B cell (primary cell): ENCODE measurements at regions not wholly inside any gene's neighbourhood (a gene's known extent, or its start where the extent isn't known, plus 50 kb on each side); places are given as distances from the start of the nearest gene placed in this dataset.

Experiments
- ATAC-seq: fragments of 200-7000 bp; cut with Tn5 transposase; one replicate; pipeline ENCODE4 v1.10.0; 2021; ENCODE audit warnings: low read depth, mild to moderate bottlenecking, moderate number of reproducible peaks, moderate library complexity
- CTCF ChIA-PET: fragments of 350-600 bp; sonication (Branson Sonifier 250); formaldehyde crosslinking; loops from one replicate; lab custom pipeline; 2021; ENCODE audit warnings: antibody characterized with exemption, inconsistent platforms; lab: Charles Lee
- POLR2A ChIA-PET: fragments of 350-600 bp; sonication (Branson Sonifier 250); formaldehyde crosslinking; loops from one replicate; lab custom pipeline; 2021; ENCODE audit warnings: antibody characterized with exemption; lab: Charles Lee
- DNase-seq: peaks from one replicate; pipeline ENCODE4 v3.0.0; 2013
- H2AFZ ChIP-seq: 2 replicates; pipeline ENCODE4 v1.6.1; 2012; ENCODE audit warnings: mild to moderate bottlenecking, low read depth, low read length; ENCODE audit not compliant: insufficient read depth, poor library complexity, severe bottlenecking
- H3K27ac ChIP-seq, 2 donors: 1 replicate in 1 of 2; 2 replicates in 1 of 2; pipeline ENCODE4 v1.5.1; 2012 to 2013; ENCODE audit warnings: low read length in 2 of 2, mild to moderate bottlenecking in 2 of 2, moderate library complexity in 1 of 2
- H3K27me3 ChIP-seq, 4 experiments: fragments of 200-600 bp in 1 of 4; sonication (generic) in 1 of 4; replicated peaks in 1 of 4; 1 replicate in 2 of 4; 2 replicates in 2 of 4; pipeline versions ENCODE4 v1.6.1 to v1.7.0; 2013 to 2016; ENCODE audit warnings: low read length in 3 of 4, mild to moderate bottlenecking in 2 of 4, mixed read lengths in 1 of 4, moderate library complexity in 1 of 4; ENCODE audit not compliant: insufficient read depth in 4 of 4, control insufficient read depth in 3 of 4; ENCODE audit errors: control extremely low read depth in 1 of 4
- H3K36me3 ChIP-seq, 2 experiments: replicated peaks in 1 of 2; 1 replicate in 1 of 2; 2 replicates in 1 of 2; pipeline versions ENCODE4 v1.6.1 to v1.7.1; 2013; ENCODE audit warnings: low read length in 1 of 2; ENCODE audit not compliant: insufficient read depth in 2 of 2, control insufficient read depth in 1 of 2; ENCODE audit errors: control extremely low read depth in 1 of 2, extremely low read depth in 1 of 2
- H3K4me1 ChIP-seq, 2 donors: fragments of 200-600 bp in 1 of 2; sonication (generic) in 1 of 2; 1 replicate in 1 of 2; 2 replicates in 1 of 2; pipeline versions ENCODE4 v1.5.1 to v1.6.1; 2013 to 2017; ENCODE audit warnings: low read length in 2 of 2; ENCODE audit not compliant: control insufficient read depth in 2 of 2, insufficient read depth in 2 of 2
- H3K4me2 ChIP-seq: replicated peaks from 2 replicates; pipeline ENCODE3; 2012; ENCODE audit warnings: mild to moderate bottlenecking, low read depth, low read length; ENCODE audit not compliant: poor library complexity, severe bottlenecking
- H3K4me3 ChIP-seq, 5 experiments: fragments of 200-600 bp in 1 of 5; sonication (generic) in 1 of 5; 1 replicate in 3 of 5; 2 replicates in 2 of 5; pipeline versions ENCODE4 v1.5.1 to v1.7.0; 2011 to 2016; ENCODE audit warnings: low read length in 4 of 5, mild to moderate bottlenecking in 4 of 5, low read depth in 2 of 5, control low read depth in 1 of 5, moderate library complexity in 1 of 5; ENCODE audit not compliant: insufficient read depth in 1 of 5; ENCODE audit errors: control extremely low read depth in 1 of 5, extremely low read depth in 1 of 5
- H3K79me2 ChIP-seq: fragments of 200-600 bp; sonication (generic); one replicate; pipeline ENCODE4 v1.6.0; 2016; ENCODE audit warnings: low read length; ENCODE audit not compliant: control insufficient read depth, insufficient read depth
- H3K9ac ChIP-seq: fragments of 200-600 bp; sonication (generic); 2 replicates; pipeline ENCODE4 v1.6.1; 2017; ENCODE audit warnings: mild to moderate bottlenecking, low read length, moderate library complexity
- H3K9me3 ChIP-seq, 3 donors: one replicate each; pipeline versions ENCODE4 v1.6.1 to v1.7.1; 2013; ENCODE audit warnings: low read length in 2 of 3; ENCODE audit not compliant: control insufficient read depth in 2 of 3, insufficient read depth in 1 of 3; ENCODE audit errors: control extremely low read depth in 1 of 3
- H4K20me1 ChIP-seq: 2 replicates; pipeline ENCODE4 v1.6.0; 2012; ENCODE audit warnings: mild to moderate bottlenecking, low read length; ENCODE audit not compliant: insufficient read depth, control insufficient read depth, poor library complexity, severe bottlenecking
- H3K27ac Mint-ChIP-seq: one replicate; pipeline ENCODE4 v1.8.0; 2021; ENCODE audit warnings: mixed read lengths
- H3K27me3 Mint-ChIP-seq: one replicate; pipeline ENCODE4 v1.8.0; 2021; ENCODE audit warnings: mixed read lengths
- H3K4me1 Mint-ChIP-seq: one replicate; pipeline ENCODE4 v1.8.0; 2021; ENCODE audit warnings: mixed read lengths
- H3K4me3 Mint-ChIP-seq: one replicate; pipeline ENCODE4 v1.8.0; 2021; ENCODE audit warnings: mixed read lengths
- H3K9me3 Mint-ChIP-seq: one replicate; pipeline ENCODE4 v1.8.0; 2022; ENCODE audit warnings: mixed read lengths; ENCODE audit not compliant: insufficient read depth
- CTCF ChIP-seq: fragments of 200-600 bp; IDR thresholded peaks from one replicate; pipeline ENCODE4 v1.8.0; 2022; ENCODE audit warnings: antibody characterized with exemption, mild to moderate bottlenecking
- EZH2 ChIP-seq: IDR thresholded peaks from 2 replicates; pipeline ENCODE4 v1.6.1; 2012; ENCODE audit warnings: borderline replicate concordance, low read depth, mild to moderate bottlenecking, moderate library complexity, low read length; ENCODE audit not compliant: insufficient read depth, poor library complexity, severe bottlenecking
- WGBS: methylation state at CpG from one replicate; pipeline ENCODE4 v1.1.5; 2013; ENCODE audit warnings: missing lambda C conversion rate; ENCODE audit not compliant: insufficient coverage; 5-methylcytosine and 5-hydroxymethylcytosine counted together
- intact Hi-C: fragments of 100-400 bp; cut with micrococcal nuclease; formaldehyde crosslinking; loops from one replicate; pipeline ENCODE4 v1.10.0; 2022

- Histone ChIP-seq H3K27me3 (peaks cover 0 to 3% (median 0%) of the 10 kb centered on the region in 4 experiments), H3K27ac (no peak overlapping the region), H3K9me3 (peaks cover 0 to 3% (median 0%) of the 10 kb centered on the region in 3 donors), H3K4me3 (no peak overlapping the region), H2AFZ (no peak overlapping the region), H4K20me1 (no peaks in the 10 kb centered on the region), H3K36me3 (no peaks in the 10 kb centered on the region), H3K4me2 (no peak overlapping the region), H3K9ac (no peak overlapping the region), H3K79me2 (no peaks in the 10 kb centered on the region), H3K4me1 (no peaks in the 10 kb centered on the region)
- peaks cover 2% of the 10 kb centered on the region for H3K9me3 Mint-ChIP-seq
- WGBS = 100% methylated on average over 1 of the region's 3 CpGs
- TF ChIP-seq EZH2 = no peak
- TF ChIP-seq CTCF = no peak
- H3K4me1 Mint-ChIP-seq = no peaks in the 10 kb centered on the region
- POLR2A ChIA-PET = no interaction called here
- no peak overlapping the region for H3K27ac Mint-ChIP-seq
- CTCF ChIA-PET = no interaction called here
- peaks cover 19% of the 10 kb centered on the region for H3K27me3 Mint-ChIP-seq
- ATAC-seq (no peak), DNase-seq (no peak)
- H3K4me3 Mint-ChIP-seq = no peak overlapping the region
- intact Hi-C loops = no loop called here
Observed at GRCh38 chr21:38696579-38696978, 109.2 kb upstream of the ETS2 start.

DNA sequence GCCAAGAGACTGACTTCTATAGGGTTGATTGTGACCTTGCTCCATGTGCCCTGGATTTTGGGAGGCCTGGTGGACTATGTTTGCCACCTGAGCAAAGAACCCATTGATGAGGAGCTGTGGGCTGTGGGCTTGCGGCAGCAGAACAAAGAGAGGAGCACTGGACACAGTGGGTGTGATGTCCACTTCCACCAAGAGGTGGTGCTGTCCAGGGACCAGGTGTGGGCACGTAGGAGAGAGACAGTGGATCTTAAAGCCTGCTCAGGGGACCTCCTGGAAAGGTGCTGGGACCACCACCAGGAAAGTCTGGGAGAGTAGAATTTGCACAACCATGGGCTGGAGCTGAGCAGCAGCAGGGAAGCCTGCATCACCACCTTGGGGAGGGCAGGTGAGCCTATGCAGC is 106.7 kb upstream of the ETS2 start:
- intact Hi-C loops = no loop called here

More for the DNA sequence above, 106.7 kb upstream of the ETS2 start:
- H3K4me3 ChIP-seq = no peak overlapping the region
- POLR2A ChIA-PET = no interaction called here
- H3K36me3 ChIP-seq = no peaks in the 10 kb centered on the region
- Mint-ChIP-seq H3K27me3 (peaks cover 16% of the 10 kb centered on the region), H3K4me1 (no peaks in the 10 kb centered on the region), H3K4me3 (no peak overlapping the region), H3K27ac (no peak overlapping the region), H3K9me3 (no peaks in the 10 kb centered on the region)
- DNase-seq = no peak
- H3K79me2 ChIP-seq = no peaks in the 10 kb centered on the region
- WGBS = 73% methylated on average over 2 of the region's 2 CpGs
- H3K4me1 ChIP-seq = no peaks in the 10 kb centered on the region
- H3K27ac ChIP-seq = no peak overlapping the region
- peaks cover 0 to 3% (median 0%) of the 10 kb centered on the region in 4 experiments for H3K27me3 ChIP-seq
- ATAC-seq = no peak
- no peak overlapping the region for H2AFZ ChIP-seq
- H4K20me1 ChIP-seq = no peaks in the 10 kb centered on the region
- H3K9me3 ChIP-seq = peaks cover 0 to 3% (median 0%) of the 10 kb centered on the region in 3 donors
- TF ChIP-seq EZH2 (no peak), CTCF (no peak)
- H3K9ac ChIP-seq = no peak overlapping the region
- H3K4me2 ChIP-seq = no peak overlapping the region
- CTCF ChIA-PET = no interaction called here
